ENCODE measurements at regions not wholly inside any gene's neighbourhood (a gene's known extent, or its start where the extent isn't known, plus 50 kb on each side); places are given as distances from the start of the nearest gene placed in this dataset.

GRCh38 chr1:110763149-110763548 lies 88.4 kb upstream of the KCNA3 start (continued):
- no peak for TF ChIP-seq ZNF76 (tag by site-specific recombination; IDR thresholded peaks at IDR 0.05; ENCODE audit: borderline replicate concordance, low read depth)
- TF ChIP-seq OVOL3 (tag by site-specific recombination; IDR thresholded peaks at IDR 0.05), result no peak
- TF ChIP-seq ZBTB21 (tag by site-specific recombination; IDR thresholded peaks at IDR 0.05), result no peak
- no peak for TF ChIP-seq ZNF501 (tag by site-specific recombination; IDR thresholded peaks at IDR 0.05)
- no peak for TF ChIP-seq ZNF146 (tag by site-specific recombination; IDR thresholded peaks at IDR 0.05)

- no peaks in the 10 kb centered on the region for H3K36me3 ChIP-seq (ENCODE audit: control insufficient read depth in 2 of 2, insufficient read depth in 1 of 2, low read length in 2 of 2)
- CTCF ChIA-PET, result no interaction called here
Observed at GRCh38 chr1:110760321-110760720, 85.6 kb upstream of the KCNA3 start.

GRCh38 chr1:110756506-110756905 lies 81.8 kb upstream of the KCNA3 start:
- H3K4me3 ChIP-seq (ENCODE audit: low read depth, low read length), result no peak overlapping the region
- CTCF ChIA-PET, result interaction anchor here (0.9 to 2.0 kb wide), 2 partner anchors 9 to 137 kb away, joined by 5 to 13 read pairs; no protein-coding TSS in a partner anchor
- H3K27ac ChIP-seq (ENCODE audit: extremely low read depth, low read depth, low read length), result no peak overlapping the region
- no peaks in the 10 kb centered on the region for H3K9me3 ChIP-seq (ENCODE audit: control insufficient read depth, insufficient read depth, low read depth, low read length)
- POLR2A ChIA-PET, result no interaction called here
- H3K4me1 ChIP-seq (ENCODE audit: control insufficient read depth, insufficient read depth, low read length), result no peaks in the 10 kb centered on the region
- no peaks in the 10 kb centered on the region for H3K36me3 ChIP-seq (ENCODE audit: control insufficient read depth in 2 of 2, insufficient read depth in 1 of 2, low read length in 2 of 2)
- TF ChIP-seq ZNF747 (tag by site-specific recombination; IDR thresholded peaks at IDR 0.05) (no peak), ZNF560 (tag by site-specific recombination; IDR thresholded peaks at IDR 0.05; ENCODE audit: borderline replicate concordance) (no peak), ZNF677 (tag by site-specific recombination; IDR thresholded peaks at IDR 0.05) (no peak), PBX3 (CRISPR knock-in tag; IDR thresholded peaks at IDR 0.05) (no peak), GLIS1 (tag by site-specific recombination; IDR thresholded peaks at IDR 0.05) (no peak), ZFP37 (tag by site-specific recombination; IDR thresholded peaks at IDR 0.05) (no peak), BCL6B (tag by site-specific recombination; IDR thresholded peaks at IDR 0.05) (no peak), REPIN1 (tag by site-specific recombination; IDR thresholded peaks at IDR 0.05; ENCODE audit: low read depth) (no peak), ZNF274 (IDR thresholded peaks at IDR 0.05; ENCODE audit: low read length) (no peak), ZNF274 (tag by site-specific recombination; IDR thresholded peaks at IDR 0.05; ENCODE audit: borderline replicate concordance) (no peak), ZBTB21 (tag by site-specific recombination; IDR thresholded peaks at IDR 0.05) (no peak), ZNF423 (tag by site-specific recombination; IDR thresholded peaks at IDR 0.05) (no peak), ZNF580 (tag by site-specific recombination; IDR thresholded peaks at IDR 0.05) (no peak), ZBTB48 (tag by site-specific recombination; IDR thresholded peaks at IDR 0.05) (no peak), KLF17 (tag by site-specific recombination; IDR thresholded peaks at IDR 0.05) (no peak), ZNF701 (tag by site-specific recombination; IDR thresholded peaks at IDR 0.05) (no peak)

More at GRCh38 chr1:110760321-110760720, 85.6 kb upstream of the KCNA3 start:
- Histone ChIP-seq H3K27ac (ENCODE audit: extremely low read depth, low read depth, low read length) (no peak overlapping the region), H3K4me1 (ENCODE audit: control insufficient read depth, insufficient read depth, low read length) (no peaks in the 10 kb centered on the region), H3K9me3 (ENCODE audit: control insufficient read depth, insufficient read depth, low read depth, low read length) (no peaks in the 10 kb centered on the region), H3K4me3 (ENCODE audit: low read depth, low read length) (no peak overlapping the region)
- TF ChIP-seq ZFHX2 (tag by site-specific recombination; conservative IDR thresholded peaks at IDR 0.05) (no peak), ZNF670 (tag by site-specific recombination; IDR thresholded peaks at IDR 0.05; ENCODE audit: low read depth) (no peak), AEBP2 (tag by site-specific recombination; IDR thresholded peaks at IDR 0.05; ENCODE audit: borderline replicate concordance) (no peak), ZNF280C (tag by site-specific recombination; IDR thresholded peaks at IDR 0.05) (no peak), ZNF664 (tag by site-specific recombination; IDR thresholded peaks at IDR 0.05) (no peak), ZNF169 (tag by site-specific recombination; IDR thresholded peaks at IDR 0.05) (no peak), WT1 (tag by site-specific recombination; IDR thresholded peaks at IDR 0.05) (no peak), ZXDB (tag by site-specific recombination; IDR thresholded peaks at IDR 0.05) (no peak)
- POLR2A ChIA-PET, result no interaction called here

All from HEK293 (cell line).